Ishikawa (cell line): ENCODE measurements at regions not wholly inside any gene's neighbourhood (a gene's known extent, or its start where the extent isn't known, plus 50 kb on each side); places are given as distances from the start of the nearest gene placed in this dataset.

ENCODE experiments used
- EGR1 ChIP-seq: IDR thresholded peaks from 2 replicates; pipeline ENCODE4 v1.6.1; 2012
- EP300 ChIP-seq: IDR thresholded peaks from 2 replicates; pipeline ENCODE4 v1.6.1; 2012; ENCODE audit warnings: borderline replicate concordance
- RAD21 ChIP-seq: IDR thresholded peaks from 2 replicates; pipeline ENCODE4 v1.6.1; 2012; ENCODE audit warnings: low read depth
- TAF1 ChIP-seq: IDR thresholded peaks from 2 replicates; pipeline ENCODE4 v1.6.1; 2012; ENCODE audit warnings: low read depth, mild to moderate bottlenecking
- YY1 ChIP-seq: IDR thresholded peaks from 2 replicates; pipeline ENCODE4 v1.6.1; 2012; ENCODE audit warnings: low read depth
- TF ChIP-seq, protein P1 (sequence below): IDR thresholded peaks from 2 replicates; pipeline ENCODE4 v1.6.1; 2012; ENCODE audit warnings: low read depth, mild to moderate bottlenecking
- TF ChIP-seq, protein P2 (sequence below): IDR thresholded peaks from 2 replicates; pipeline ENCODE4 v1.6.1; 2012
- TF ChIP-seq, protein P3 (sequence below): IDR thresholded peaks from 2 replicates; pipeline ENCODE4 v1.6.1; 2012

DNA sequence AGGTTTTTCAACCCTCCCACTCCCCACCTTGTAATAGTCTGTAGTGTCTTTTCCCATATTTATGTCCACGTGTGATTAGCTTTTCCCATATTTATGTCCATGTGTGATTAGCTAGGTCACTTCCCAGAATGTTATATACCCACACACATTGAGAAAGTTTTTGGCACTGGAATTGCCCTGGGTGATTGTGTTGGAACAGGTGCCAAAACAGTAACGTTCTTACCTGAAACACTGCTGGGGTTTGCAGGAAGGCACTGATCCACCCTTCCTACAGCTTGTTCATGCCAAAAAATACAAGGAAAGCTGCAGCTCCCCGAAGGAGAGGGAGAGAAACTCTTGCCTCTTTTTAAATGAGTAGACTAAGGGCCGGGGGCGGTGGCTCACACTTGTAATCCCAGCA lies 68.0 kb upstream of the CXADR start:
- no peak for TF ChIP-seq TAF1
- TF ChIP-seq EP300, result no peak
- no peak for TF ChIP-seq YY1
- TF ChIP-seq, protein P1, sequence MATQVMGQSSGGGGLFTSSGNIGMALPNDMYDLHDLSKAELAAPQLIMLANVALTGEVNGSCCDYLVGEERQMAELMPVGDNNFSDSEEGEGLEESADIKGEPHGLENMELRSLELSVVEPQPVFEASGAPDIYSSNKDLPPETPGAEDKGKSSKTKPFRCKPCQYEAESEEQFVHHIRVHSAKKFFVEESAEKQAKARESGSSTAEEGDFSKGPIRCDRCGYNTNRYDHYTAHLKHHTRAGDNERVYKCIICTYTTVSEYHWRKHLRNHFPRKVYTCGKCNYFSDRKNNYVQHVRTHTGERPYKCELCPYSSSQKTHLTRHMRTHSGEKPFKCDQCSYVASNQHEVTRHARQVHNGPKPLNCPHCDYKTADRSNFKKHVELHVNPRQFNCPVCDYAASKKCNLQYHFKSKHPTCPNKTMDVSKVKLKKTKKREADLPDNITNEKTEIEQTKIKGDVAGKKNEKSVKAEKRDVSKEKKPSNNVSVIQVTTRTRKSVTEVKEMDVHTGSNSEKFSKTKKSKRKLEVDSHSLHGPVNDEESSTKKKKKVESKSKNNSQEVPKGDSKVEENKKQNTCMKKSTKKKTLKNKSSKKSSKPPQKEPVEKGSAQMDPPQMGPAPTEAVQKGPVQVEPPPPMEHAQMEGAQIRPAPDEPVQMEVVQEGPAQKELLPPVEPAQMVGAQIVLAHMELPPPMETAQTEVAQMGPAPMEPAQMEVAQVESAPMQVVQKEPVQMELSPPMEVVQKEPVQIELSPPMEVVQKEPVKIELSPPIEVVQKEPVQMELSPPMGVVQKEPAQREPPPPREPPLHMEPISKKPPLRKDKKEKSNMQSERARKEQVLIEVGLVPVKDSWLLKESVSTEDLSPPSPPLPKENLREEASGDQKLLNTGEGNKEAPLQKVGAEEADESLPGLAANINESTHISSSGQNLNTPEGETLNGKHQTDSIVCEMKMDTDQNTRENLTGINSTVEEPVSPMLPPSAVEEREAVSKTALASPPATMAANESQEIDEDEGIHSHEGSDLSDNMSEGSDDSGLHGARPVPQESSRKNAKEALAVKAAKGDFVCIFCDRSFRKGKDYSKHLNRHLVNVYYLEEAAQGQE, result no peak
- TF ChIP-seq, protein P2, sequence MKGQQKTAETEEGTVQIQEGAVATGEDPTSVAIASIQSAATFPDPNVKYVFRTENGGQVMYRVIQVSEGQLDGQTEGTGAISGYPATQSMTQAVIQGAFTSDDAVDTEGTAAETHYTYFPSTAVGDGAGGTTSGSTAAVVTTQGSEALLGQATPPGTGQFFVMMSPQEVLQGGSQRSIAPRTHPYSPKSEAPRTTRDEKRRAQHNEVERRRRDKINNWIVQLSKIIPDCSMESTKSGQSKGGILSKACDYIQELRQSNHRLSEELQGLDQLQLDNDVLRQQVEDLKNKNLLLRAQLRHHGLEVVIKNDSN, result no peak
- TF ChIP-seq EGR1, result no peak
- TF ChIP-seq, protein P3, sequence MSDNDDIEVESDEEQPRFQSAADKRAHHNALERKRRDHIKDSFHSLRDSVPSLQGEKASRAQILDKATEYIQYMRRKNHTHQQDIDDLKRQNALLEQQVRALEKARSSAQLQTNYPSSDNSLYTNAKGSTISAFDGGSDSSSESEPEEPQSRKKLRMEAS, result no peak
- no peak for TF ChIP-seq RAD21
